ENCODE measurements at regions not wholly inside any gene's neighbourhood (a gene's known extent, or its start where the extent isn't known, plus 50 kb on each side); places are given as distances from the start of the nearest gene placed in this dataset.

- DNase-seq (ENCODE audit: low read depth): no peak
- no peak overlapping the region for H3K4me3 ChIP-seq (ENCODE audit: low read length)
- TF ChIP-seq, protein P1, sequence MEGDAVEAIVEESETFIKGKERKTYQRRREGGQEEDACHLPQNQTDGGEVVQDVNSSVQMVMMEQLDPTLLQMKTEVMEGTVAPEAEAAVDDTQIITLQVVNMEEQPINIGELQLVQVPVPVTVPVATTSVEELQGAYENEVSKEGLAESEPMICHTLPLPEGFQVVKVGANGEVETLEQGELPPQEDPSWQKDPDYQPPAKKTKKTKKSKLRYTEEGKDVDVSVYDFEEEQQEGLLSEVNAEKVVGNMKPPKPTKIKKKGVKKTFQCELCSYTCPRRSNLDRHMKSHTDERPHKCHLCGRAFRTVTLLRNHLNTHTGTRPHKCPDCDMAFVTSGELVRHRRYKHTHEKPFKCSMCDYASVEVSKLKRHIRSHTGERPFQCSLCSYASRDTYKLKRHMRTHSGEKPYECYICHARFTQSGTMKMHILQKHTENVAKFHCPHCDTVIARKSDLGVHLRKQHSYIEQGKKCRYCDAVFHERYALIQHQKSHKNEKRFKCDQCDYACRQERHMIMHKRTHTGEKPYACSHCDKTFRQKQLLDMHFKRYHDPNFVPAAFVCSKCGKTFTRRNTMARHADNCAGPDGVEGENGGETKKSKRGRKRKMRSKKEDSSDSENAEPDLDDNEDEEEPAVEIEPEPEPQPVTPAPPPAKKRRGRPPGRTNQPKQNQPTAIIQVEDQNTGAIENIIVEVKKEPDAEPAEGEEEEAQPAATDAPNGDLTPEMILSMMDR (conservative IDR thresholded peaks at IDR 0.05; ENCODE audit: low read length): no peak
These were observed 136.4 kb downstream of the ICE1 start for GRCh38 chr5:5558638-5559527.

GRCh38 chr5:5558102-5558501, 135.6 kb downstream of the ICE1 start:
- DNase-seq (ENCODE audit: low read depth): no peak
- TF ChIP-seq, protein P1 (conservative IDR thresholded peaks at IDR 0.05; ENCODE audit: low read length): no peak
- H3K4me3 ChIP-seq (ENCODE audit: low read length): no peak overlapping the region

DNA sequence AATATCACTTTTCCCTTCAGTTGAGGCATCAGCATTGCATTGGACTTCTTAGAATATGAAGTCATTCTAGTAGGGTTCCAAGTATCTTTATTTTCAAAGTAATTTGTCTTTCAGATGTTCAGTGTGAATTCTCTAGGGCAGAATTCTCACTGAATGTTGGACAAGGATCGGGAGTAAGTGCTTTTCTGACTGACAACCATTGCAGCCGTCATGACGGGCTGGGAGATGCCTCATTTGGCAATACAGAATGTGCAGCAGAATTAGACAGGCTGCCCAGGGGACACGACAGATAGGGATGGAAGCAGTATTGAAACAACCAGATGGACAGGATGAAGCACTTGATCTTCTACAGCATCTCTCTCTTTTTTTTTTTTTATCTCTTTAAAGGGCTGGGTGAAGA, 129.0 kb downstream of the ICE1 start:
- no peak for DNase-seq (ENCODE audit: low read depth)
- TF ChIP-seq, protein P1 (conservative IDR thresholded peaks at IDR 0.05; ENCODE audit: low read length): no peak
- H3K4me3 ChIP-seq (ENCODE audit: low read length): no peak overlapping the region

GRCh38 chr5:5546408-5546807, 123.9 kb downstream of the ICE1 start:
- no peak overlapping the region for H3K4me3 ChIP-seq (ENCODE audit: low read length)
- DNase-seq (ENCODE audit: low read depth): no peak
- TF ChIP-seq, protein P1 (conservative IDR thresholded peaks at IDR 0.05; ENCODE audit: low read length): no peak

GRCh38 chr5:5544094-5544663, 121.7 kb downstream of the ICE1 start:
- TF ChIP-seq, protein P1 (conservative IDR thresholded peaks at IDR 0.05; ENCODE audit: low read length): no peak
- DNase-seq (ENCODE audit: low read depth): no peak
- H3K4me3 ChIP-seq (ENCODE audit: low read length): no peak overlapping the region

GRCh38 chr5:5542654-5543053, 120.2 kb downstream of the ICE1 start:
- no peak overlapping the region for H3K4me3 ChIP-seq (ENCODE audit: low read length)
- no peak for DNase-seq (ENCODE audit: low read depth)
- TF ChIP-seq, protein P1 (conservative IDR thresholded peaks at IDR 0.05; ENCODE audit: low read length): no peak

DNA sequence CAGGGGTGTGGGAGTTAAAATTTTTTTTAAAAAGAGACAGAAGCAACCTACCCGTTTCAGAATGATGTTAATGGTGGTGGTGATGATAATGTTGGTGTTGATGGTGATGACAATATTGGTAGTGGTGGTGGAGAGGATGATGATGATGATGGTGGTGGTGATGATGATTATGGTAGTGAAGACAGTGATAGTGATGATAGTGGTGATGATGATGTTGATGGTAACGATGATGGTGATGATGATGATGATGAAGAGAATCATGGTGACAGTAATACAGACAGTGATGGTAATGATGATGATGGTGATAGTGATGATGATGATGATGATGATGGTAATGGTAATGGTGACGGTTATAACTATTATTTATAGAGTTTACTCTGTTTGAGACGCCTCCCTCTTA, 117.6 kb downstream of the ICE1 start:
- H3K4me3 ChIP-seq (ENCODE audit: low read length): no peak overlapping the region

More for the DNA sequence above, 117.6 kb downstream of the ICE1 start:
- TF ChIP-seq, protein P1 (conservative IDR thresholded peaks at IDR 0.05; ENCODE audit: low read length): no peak
- no peak for DNase-seq (ENCODE audit: low read depth)
